Heart right ventricle (tissue), 16 donors: ENCODE measurements at regions not wholly inside any gene's neighbourhood (a gene's known extent, or its start where the extent isn't known, plus 50 kb on each side); places are given as distances from the start of the nearest gene placed in this dataset.

Source experiments
- ATAC-seq, 8 donors: fragments of 200-7000 bp; cut with Tn5 transposase; one replicate each; pipeline ENCODE4 v1.9.1; 2020; ENCODE audit warnings: mild to moderate bottlenecking in 8 of 8, moderate library complexity in 8 of 8, moderate number of reproducible peaks in 1 of 8
- DNase-seq, 2 donors: peaks; one replicate each; pipeline ENCODE4 v3.0.0-alpha.2; 2020
- H3K27ac ChIP-seq, 10 donors: fragments of 200-600 bp; sonication (generic) in 2 of 10; one replicate each; pipeline versions ENCODE4 v1.5.0 to v1.8.0; 2020 to 2022; ENCODE audit warnings: mild to moderate bottlenecking in 3 of 10
- H3K27me3 ChIP-seq, 7 donors: fragments of 200-600 bp; one replicate each; pipeline ENCODE4 v1.8.0; 2021 to 2022; ENCODE audit warnings: mild to moderate bottlenecking in 2 of 7
- H3K36me3 ChIP-seq, 9 donors: fragments of 200-600 bp; sonication (generic) in 1 of 9; one replicate each; pipeline versions ENCODE4 v1.5.0 to v1.8.0; 2020 to 2022; ENCODE audit warnings: mild to moderate bottlenecking in 2 of 9
- H3K4me1 ChIP-seq, 9 donors: fragments of 200-600 bp; sonication (generic) in 1 of 9; one replicate each; pipeline versions ENCODE4 v1.5.0 to v1.8.0; 2020 to 2022; ENCODE audit warnings: mild to moderate bottlenecking in 4 of 9
- H3K4me3 ChIP-seq, 10 donors: fragments of 200-600 bp; sonication (generic) in 2 of 10; one replicate each; pipeline versions ENCODE4 v1.5.0 to v1.8.0; 2020 to 2022; ENCODE audit warnings: mild to moderate bottlenecking in 7 of 10, moderate library complexity in 2 of 10
- H3K9me3 ChIP-seq, 11 donors: fragments of 200-600 bp in 10 of 11; sonication (generic) in 2 of 11; one replicate each; pipeline versions ENCODE4 v1.5.0 to v1.8.0; 2013 to 2022; ENCODE audit warnings: mild to moderate bottlenecking in 2 of 11, control low read depth in 1 of 11, moderate library complexity in 1 of 11
- CTCF ChIP-seq, 9 donors: fragments of 200-600 bp; sonication (generic) in 2 of 9; IDR thresholded peaks; one replicate each; pipeline versions ENCODE4 v1.5.0 to v1.8.0; 2021 to 2022; ENCODE audit warnings: antibody characterized with exemption in 9 of 9, mild to moderate bottlenecking in 5 of 9, moderate library complexity in 1 of 9
- WGBS, 2 donors: extraction: QIAGEN DNeasy Blood & Tissue Kit; methylation state at CpG; one replicate each; pipeline ENCODE4 v1.1.7; 2013; ENCODE audit warnings: inconsistent platforms in 1 of 2; 5-methylcytosine and 5-hydroxymethylcytosine counted together
- intact Hi-C, 10 donors: fragments of 100-400 bp; cut with DNase I; formaldehyde crosslinking; loops; one replicate each; pipeline versions ENCODE4 v1.11.1 to v1.14.2; 2022
- donor health status: Arrhythmogenic right ventricular cardiomyopathy.
- donor health status: ischemic (EF 13 %, LVEDD 7.1; RV severe dilation, severe dysfunction).
- donor health status: healthy with polysubstance abuse.
- donor health status: DM: no; HTN: yes; CAD: no.
- donor health status: DM: no; HTN: no; CAD: no.
- donor health status: ischemic (EF 25% LVEDD 6.9; RV normal size, moderate dysfunction).
- donor health status: ischemic (EF 25% LVEDD 5.7; RV mildly dilated, moderate dysfunction).
- donor health status: healthy.
- donor health status: DM: yes; HTN: yes; CAD: no.
- donor health status: Ischemic cardiomyopathy.
- donor health status: ischemic (EF 35%, LVEDD 5.7; RV mildly dilated, moderate dysfunction).
- donor health status: nonischemic (EF 11% LVEDD 7.7; RV severe dilation, severe dysfunction).
- donor health status: DM: yes; HTN: yes; CAD: no.
- donor health status: PGD.
- donor health status: ischemic (EF 29% LVEDD 5.4; RV normal size, mild dysfunction).
- donor health status: nonischemic (EF 23%, LVEDD 6.1; RV moderate dilation, normal function).

DNA sequence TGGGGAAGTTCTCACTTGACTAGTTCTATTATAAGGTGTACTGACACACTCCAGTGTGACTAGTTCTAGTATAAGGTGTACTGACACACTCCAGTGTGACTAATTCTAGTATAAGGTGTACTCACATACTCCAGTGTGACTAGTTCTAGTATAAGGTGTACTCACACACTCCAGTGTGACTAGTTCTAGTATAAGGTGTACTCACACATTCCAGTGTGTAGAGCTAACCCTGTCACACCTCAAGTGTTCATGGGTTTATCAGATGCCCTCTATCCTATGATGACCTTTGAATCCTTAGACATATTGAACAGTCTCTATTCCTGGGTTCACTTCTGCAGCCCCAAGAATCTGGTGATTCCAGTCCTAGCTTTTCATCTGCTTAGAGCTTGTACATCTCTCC lies 54.6 kb upstream of the MYO16 start:
- H3K27me3 ChIP-seq, result no peaks in the 10 kb centered on the region
- no peak overlapping the region for H3K27ac ChIP-seq
- ATAC-seq (no peak), DNase-seq (no peak)
- H3K4me1 ChIP-seq, result no peaks in the 10 kb centered on the region
- H3K4me3 ChIP-seq, result no peak overlapping the region
- intact Hi-C loops, result no loop called here
- no peaks in the 10 kb centered on the region for H3K9me3 ChIP-seq
- no peak for TF ChIP-seq CTCF (IDR thresholded peaks at IDR 0.05)
- no peaks in the 10 kb centered on the region for H3K36me3 ChIP-seq

DNA sequence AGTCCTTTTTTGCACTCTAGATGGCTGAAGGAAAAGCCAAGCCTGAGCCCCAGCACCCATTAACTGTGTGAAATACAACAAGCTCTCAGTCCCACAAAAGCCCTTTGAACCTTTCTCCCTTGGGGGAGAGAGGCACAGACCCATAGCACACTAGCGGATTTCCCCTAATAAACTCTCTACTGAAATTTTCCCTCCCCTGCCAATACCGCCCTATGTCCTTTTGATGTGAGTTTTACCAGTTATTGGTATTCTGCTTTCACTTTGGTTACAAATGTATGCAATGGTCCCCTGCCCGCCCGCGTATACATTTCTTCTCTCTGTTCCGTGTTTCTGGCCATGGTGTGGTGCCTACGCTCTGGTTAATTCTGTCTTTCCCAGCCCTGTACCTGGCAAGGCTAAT lies 54.0 kb upstream of the MYO16 start:
- DNase-seq (no peak), ATAC-seq (no peak)
- no peak overlapping the region for H3K4me3 ChIP-seq
- H3K4me1 ChIP-seq, result no peaks in the 10 kb centered on the region
- H3K27ac ChIP-seq, result no peak overlapping the region
- no peak for TF ChIP-seq CTCF (IDR thresholded peaks at IDR 0.05)
- H3K27me3 ChIP-seq, result no peaks in the 10 kb centered on the region
- H3K9me3 ChIP-seq, result no peaks in the 10 kb centered on the region
- H3K36me3 ChIP-seq, result no peaks in the 10 kb centered on the region
- WGBS, 2 donors, result 95 to 97% methylated on average over 7 of the region's 7 CpGs
- intact Hi-C loops, result no loop called here
